DMS53 treated with DMSO at 0.1 percent for 48 hours (cell line): ENCODE measurements at regions not wholly inside any gene's neighbourhood (a gene's known extent, or its start where the extent isn't known, plus 50 kb on each side); places are given as distances from the start of the nearest gene placed in this dataset.
"Not testable (repeated sequence)": the region's sequence is repeated elsewhere in the genome, so short reads cannot be mapped to it uniquely, and the experiment has no call there.

Experiments used
- DNase-seq: peaks from one replicate; lab custom pipeline; 2025; ENCODE audit not compliant: unreplicated experiment; lab: John Stamatoyannopoulos, UW

- DNase-seq, result no peak
Measured at GRCh38 chr3:164476631-164477030, 601.7 kb downstream of the SI start.

GRCh38 chr3:164470471-164470870 is 607.8 kb downstream of the SI start:
- DNase-seq, result no peak

- no peak for DNase-seq
Measured at GRCh38 chr3:164468055-164468454, 610.2 kb downstream of the SI start.

- DNase-seq, result peak; percentile 50
Measured at GRCh38 chr3:164467007-164467406, 611.3 kb downstream of the SI start.

GRCh38 chr3:164465172-164465571 is 613.1 kb downstream of the SI start:
- no peak for DNase-seq

GRCh38 chr3:164460851-164461250 is 617.4 kb downstream of the SI start:
- no peak for DNase-seq

GRCh38 chr3:164459521-164460151 is 618.7 kb downstream of the SI start:
- peak; percentile 35 for DNase-seq

GRCh38 chr3:164458986-164459385 is 619.3 kb downstream of the SI start:
- no peak for DNase-seq

GRCh38 chr3:164453714-164454113 is 624.6 kb downstream of the SI start:
- no peak for DNase-seq

- no peak for DNase-seq
Measured at GRCh38 chr3:164452707-164453106, 625.6 kb downstream of the SI start.

- no peak for DNase-seq
Measured at GRCh38 chr3:164451072-164451910, 627.0 kb downstream of the SI start.

GRCh38 chr3:164450276-164450905 is 627.9 kb downstream of the SI start:
- DNase-seq, result no peak

GRCh38 chr3:164419220-164419619 is 659.1 kb downstream of the SI start:
- DNase-seq, result no peak

- DNase-seq, result peak; percentile 95
Measured at GRCh38 chr3:164418414-164418813, 659.9 kb downstream of the SI start.

- no peak for DNase-seq
Measured at GRCh38 chr3:164417955-164418354, 660.3 kb downstream of the SI start.

GRCh38 chr3:164416491-164417222 is 661.6 kb downstream of the SI start:
- DNase-seq, result no peak

GRCh38 chr3:164408326-164408725 is 670.0 kb downstream of the SI start:
- no peak for DNase-seq

- DNase-seq, result no peak
Measured at GRCh38 chr3:164407111-164407510, 671.2 kb downstream of the SI start.

- DNase-seq, result no peak
Measured at GRCh38 chr3:164406281-164406680, 672.0 kb downstream of the SI start.

GRCh38 chr3:164401923-164402322 is 676.4 kb downstream of the SI start:
- no peak for DNase-seq

- not testable (repeated sequence) for DNase-seq
Measured at GRCh38 chr3:164401440-164401839, 676.9 kb downstream of the SI start.
